Endodermal cell (in vitro differentiated cells): ENCODE measurements at regions not wholly inside any gene's neighbourhood (a gene's known extent, or its start where the extent isn't known, plus 50 kb on each side); places are given as distances from the start of the nearest gene placed in this dataset.

Experiments
- DNase-seq: peaks from one replicate; pipeline ENCODE4 v3.0.0-alpha.2; 2017
- H3K27ac ChIP-seq: 2 replicates; pipeline ENCODE4 v1.5.1; 2013; ENCODE audit warnings: mild to moderate bottlenecking, low read depth, low read length, moderate library complexity
- H3K27me3 ChIP-seq: 2 replicates; pipeline ENCODE4 v1.6.1; 2013; ENCODE audit warnings: mild to moderate bottlenecking, low read length, moderate library complexity; ENCODE audit not compliant: insufficient read depth, control insufficient read depth, poor library complexity, severe bottlenecking
- H3K36me3 ChIP-seq: 2 replicates; pipeline ENCODE4 v1.7.0; 2013; ENCODE audit warnings: mild to moderate bottlenecking, low read length, moderate library complexity; ENCODE audit not compliant: control insufficient read depth, insufficient read depth
- H3K4me1 ChIP-seq: one replicate; pipeline ENCODE4 v1.7.0; 2013; ENCODE audit warnings: low read length; ENCODE audit not compliant: control insufficient read depth, insufficient read depth
- H3K4me3 ChIP-seq: 2 replicates; pipeline ENCODE4 v1.5.1; 2013; ENCODE audit warnings: mild to moderate bottlenecking, low read length, moderate library complexity
- H3K9ac ChIP-seq: 2 replicates; pipeline ENCODE4 v1.6.1; 2013; ENCODE audit warnings: mild to moderate bottlenecking, low read length, moderate library complexity; ENCODE audit not compliant: poor library complexity, severe bottlenecking; ENCODE audit errors: extremely low read depth
- H3K9me3 ChIP-seq: 2 replicates; pipeline ENCODE4 v1.6.1; 2013; ENCODE audit warnings: mild to moderate bottlenecking, low read length, moderate library complexity; ENCODE audit not compliant: control insufficient read depth
- H3K27ac Mint-ChIP-seq: 2 replicates; pipeline ENCODE4 v1.8.0; 2020; ENCODE audit warnings: mixed read lengths
- H3K27me3 Mint-ChIP-seq: 2 replicates; pipeline ENCODE4 v1.8.0; 2021; ENCODE audit warnings: mild to moderate bottlenecking, mixed read lengths; ENCODE audit not compliant: insufficient read depth
- H3K36me3 Mint-ChIP-seq: 2 replicates; pipeline ENCODE4 v1.8.0; 2020; ENCODE audit warnings: low read depth, mixed read lengths
- H3K4me1 Mint-ChIP-seq: 2 replicates; pipeline ENCODE4 v1.8.0; 2020; ENCODE audit warnings: mixed read lengths
- H3K4me3 Mint-ChIP-seq: 2 replicates; pipeline ENCODE4 v1.8.0; 2020; ENCODE audit warnings: mild to moderate bottlenecking, moderate library complexity, mixed read lengths
- H3K9me3 Mint-ChIP-seq: 2 replicates; pipeline ENCODE4 v1.8.0; 2020; ENCODE audit warnings: mild to moderate bottlenecking, mixed read lengths
- CTCF ChIP-seq: fragments of 200-600 bp; sonication (generic); conservative IDR thresholded peaks from 2 replicates; pipeline ENCODE4 v1.5.0; 2021; ENCODE audit warnings: antibody characterized with exemption, mild to moderate bottlenecking
- WGBS, 2 experiments: methylation state at CpG; one replicate each; pipeline versions ENCODE4 v1.1.5 to v1.1.7; 2013; ENCODE audit warnings: missing lambda C conversion rate in 2 of 2, mixed read lengths in 1 of 2; ENCODE audit not compliant: insufficient coverage in 1 of 2, insufficient read length in 1 of 2; 5-methylcytosine and 5-hydroxymethylcytosine counted together

GRCh38 chr22:49678842-49679170, 148.9 kb downstream of the BRD1 start:
- Histone ChIP-seq H3K36me3 (no peaks in the 10 kb centered on the region), H3K9me3 (no peaks in the 10 kb centered on the region), H3K9ac (no peak overlapping the region), H3K27me3 (peaks cover 20% of the 10 kb centered on the region), H3K27ac (no peak overlapping the region), H3K4me3 (no peak overlapping the region), H3K4me1 (no peaks in the 10 kb centered on the region)
- no peaks in the 10 kb centered on the region for H3K36me3 Mint-ChIP-seq
- peaks cover 18% of the 10 kb centered on the region for H3K27me3 Mint-ChIP-seq
- H3K9me3 Mint-ChIP-seq, result no peaks in the 10 kb centered on the region
- WGBS, 2 experiments, result 88 to 90% methylated on average over 10 of the region's 10 CpGs
- no peak for DNase-seq
- no peak overlapping the region for H3K27ac Mint-ChIP-seq
- no peaks in the 10 kb centered on the region for H3K4me1 Mint-ChIP-seq
- TF ChIP-seq CTCF, result no peak
- no peak overlapping the region for H3K4me3 Mint-ChIP-seq

- peak; percentile 31 for DNase-seq
- no peaks in the 10 kb centered on the region for H3K9me3 Mint-ChIP-seq
- 77 to 81% methylated on average over 20 to 22 of the region's 22 CpGs for WGBS, 2 experiments
- peaks cover 21% of the 10 kb centered on the region for H3K27me3 Mint-ChIP-seq
- H3K27ac Mint-ChIP-seq, result no peak overlapping the region
- no peak overlapping the region for H3K9ac ChIP-seq
- H3K4me1 Mint-ChIP-seq, result no peaks in the 10 kb centered on the region
- no peaks in the 10 kb centered on the region for H3K9me3 ChIP-seq
- H3K4me3 Mint-ChIP-seq, result no peak overlapping the region
- no peaks in the 10 kb centered on the region for H3K4me1 ChIP-seq
- H3K4me3 ChIP-seq, result no peak overlapping the region
- peaks cover 22% of the 10 kb centered on the region for H3K27me3 ChIP-seq
- TF ChIP-seq CTCF, result no peak
- H3K36me3 ChIP-seq, result no peaks in the 10 kb centered on the region
- H3K36me3 Mint-ChIP-seq, result no peaks in the 10 kb centered on the region
- no peak overlapping the region for H3K27ac ChIP-seq
Observed at GRCh38 chr22:49678137-49678841, 149.4 kb downstream of the BRD1 start.

- no peak for TF ChIP-seq CTCF
- DNase-seq, result no peak
- no peak overlapping the region for H3K27ac ChIP-seq
- no peaks in the 10 kb centered on the region for H3K9me3 Mint-ChIP-seq
- no peaks in the 10 kb centered on the region for H3K36me3 ChIP-seq
- H3K9ac ChIP-seq, result no peak overlapping the region
- H3K4me1 Mint-ChIP-seq, result no peaks in the 10 kb centered on the region
- no peaks in the 10 kb centered on the region for H3K36me3 Mint-ChIP-seq
- no peaks in the 10 kb centered on the region for H3K9me3 ChIP-seq
- peaks cover 30% of the 10 kb centered on the region for H3K27me3 ChIP-seq
- 79 to 91% methylated on average over 17 to 18 of the region's 18 CpGs for WGBS, 2 experiments
- no peaks in the 10 kb centered on the region for H3K4me1 ChIP-seq
- no peak overlapping the region for H3K4me3 ChIP-seq
- H3K27me3 Mint-ChIP-seq, result peaks cover 26% of the 10 kb centered on the region
- no peak overlapping the region for H3K27ac Mint-ChIP-seq
- H3K4me3 Mint-ChIP-seq, result no peak overlapping the region
Observed at GRCh38 chr22:49677495-49677889, 150.2 kb downstream of the BRD1 start.
